ENCODE measurements at regions not wholly inside any gene's neighbourhood (a gene's known extent, or its start where the extent isn't known, plus 50 kb on each side); places are given as distances from the start of the nearest gene placed in this dataset.
"Not testable (repeated sequence)": the region's sequence is repeated elsewhere in the genome, so short reads cannot be mapped to it uniquely, and the experiment has no call there.

GRCh38 chr3:18087988-18088387 lies 337.2 kb downstream of the SATB1 start:
- Mint-ChIP-seq H3K27me3 (peaks cover 22% of the 10 kb centered on the region), H3K4me1 (peaks cover 10% of the 10 kb centered on the region), H3K4me3 (no peak overlapping the region), H3K36me3 (ENCODE audit: low read depth) (no peaks in the 10 kb centered on the region), H3K27ac (no peak overlapping the region)
- DNase-seq: no peak
- no peaks in the 10 kb centered on the region for H3K9me3 ChIP-seq (ENCODE audit: control insufficient read depth, low read length, poor library complexity, severe bottlenecking)
- ATAC-seq: no peak

- H3K4me1 Mint-ChIP-seq: peaks cover 10% of the 10 kb centered on the region
- no peak overlapping the region for H3K4me3 Mint-ChIP-seq
- peaks cover 31% of the 10 kb centered on the region for H3K27me3 Mint-ChIP-seq
These were observed 338.4 kb downstream of the SATB1 start for GRCh38 chr3:18086760-18087159.

GRCh38 chr3:18086078-18086477 lies 339.1 kb downstream of the SATB1 start:
- H3K9me3 ChIP-seq (ENCODE audit: control insufficient read depth, low read length, poor library complexity, severe bottlenecking): no peaks in the 10 kb centered on the region
- no peak for DNase-seq
- no peak overlapping the region for H3K4me3 Mint-ChIP-seq
- no peak overlapping the region for H3K27ac Mint-ChIP-seq
- no peak for ATAC-seq
- H3K27me3 Mint-ChIP-seq: peaks cover 38% of the 10 kb centered on the region
- no peaks in the 10 kb centered on the region for H3K36me3 Mint-ChIP-seq (ENCODE audit: low read depth)
- H3K4me1 Mint-ChIP-seq: peaks cover 10% of the 10 kb centered on the region

More at GRCh38 chr3:18086760-18087159, 338.4 kb downstream of the SATB1 start:
- Mint-ChIP-seq H3K27ac (no peak overlapping the region), H3K36me3 (ENCODE audit: low read depth) (no peaks in the 10 kb centered on the region)
- ATAC-seq (no peak), DNase-seq (no peak)
- no peaks in the 10 kb centered on the region for H3K9me3 ChIP-seq (ENCODE audit: control insufficient read depth, low read length, poor library complexity, severe bottlenecking)

- Mint-ChIP-seq H3K4me1 (peaks cover 10% of the 10 kb centered on the region), H3K4me3 (no peak overlapping the region), H3K27ac (no peak overlapping the region), H3K27me3 (peaks cover 39% of the 10 kb centered on the region), H3K36me3 (ENCODE audit: low read depth) (no peaks in the 10 kb centered on the region)
- H3K9me3 ChIP-seq (ENCODE audit: control insufficient read depth, low read length, poor library complexity, severe bottlenecking): no peaks in the 10 kb centered on the region
- ATAC-seq (no peak), DNase-seq (no peak)
These were observed 339.7 kb downstream of the SATB1 start for GRCh38 chr3:18085429-18085828.

- Mint-ChIP-seq H3K27me3 (peaks cover 52% of the 10 kb centered on the region), H3K4me1 (peaks cover 13% of the 10 kb centered on the region)
- not testable (repeated sequence) for DNase-seq; H3K9me3 ChIP-seq (ENCODE audit: control insufficient read depth, low read length, poor library complexity, severe bottlenecking); ATAC-seq; H3K27ac Mint-ChIP-seq; H3K4me3 Mint-ChIP-seq; H3K36me3 Mint-ChIP-seq (ENCODE audit: low read depth)
These were observed 340.8 kb upstream of the TBC1D5 start for GRCh38 chr3:18083273-18083590.

- DNase-seq (no peak), ATAC-seq (no peak)
- Mint-ChIP-seq H3K4me1 (peaks cover 9% of the 10 kb centered on the region), H3K36me3 (ENCODE audit: low read depth) (no peaks in the 10 kb centered on the region), H3K4me3 (no peak overlapping the region), H3K27ac (no peak overlapping the region), H3K27me3 (peaks cover 57% of the 10 kb centered on the region)
- no peaks in the 10 kb centered on the region for H3K9me3 ChIP-seq (ENCODE audit: control insufficient read depth, low read length, poor library complexity, severe bottlenecking)
These were observed 340.3 kb upstream of the TBC1D5 start for GRCh38 chr3:18082551-18083272.

GRCh38 chr3:18080198-18080689 lies 337.8 kb upstream of the TBC1D5 start:
- H3K9me3 ChIP-seq (ENCODE audit: control insufficient read depth, low read length, poor library complexity, severe bottlenecking): no peaks in the 10 kb centered on the region
- Mint-ChIP-seq H3K4me1 (peaks cover 6% of the 10 kb centered on the region), H3K27ac (no peak overlapping the region), H3K27me3 (peaks cover 60% of the 10 kb centered on the region), H3K36me3 (ENCODE audit: low read depth) (no peaks in the 10 kb centered on the region), H3K4me3 (no peak overlapping the region)
- DNase-seq (no peak), ATAC-seq (no peak)

GRCh38 chr3:18079739-18080138 lies 337.3 kb upstream of the TBC1D5 start:
- no peaks in the 10 kb centered on the region for H3K9me3 ChIP-seq (ENCODE audit: control insufficient read depth, low read length, poor library complexity, severe bottlenecking)
- Mint-ChIP-seq H3K4me1 (peaks cover 5% of the 10 kb centered on the region), H3K27me3 (peaks cover 55% of the 10 kb centered on the region), H3K36me3 (ENCODE audit: low read depth) (no peaks in the 10 kb centered on the region), H3K4me3 (no peak overlapping the region), H3K27ac (no peak overlapping the region)
- no peak for DNase-seq
- ATAC-seq: no peak

- H3K4me3 Mint-ChIP-seq: no peak overlapping the region
- no peak for ATAC-seq
- H3K9me3 ChIP-seq (ENCODE audit: control insufficient read depth, low read length, poor library complexity, severe bottlenecking): no peaks in the 10 kb centered on the region
- H3K36me3 Mint-ChIP-seq (ENCODE audit: low read depth): no peaks in the 10 kb centered on the region
- peaks cover 52% of the 10 kb centered on the region for H3K27me3 Mint-ChIP-seq
- no peak overlapping the region for H3K27ac Mint-ChIP-seq
- no peak for DNase-seq
- H3K4me1 Mint-ChIP-seq: peaks cover 5% of the 10 kb centered on the region
These were observed 336.6 kb upstream of the TBC1D5 start for GRCh38 chr3:18079062-18079461.

- Mint-ChIP-seq H3K27ac (no peak overlapping the region), H3K27me3 (peaks cover 47% of the 10 kb centered on the region), H3K4me3 (no peak overlapping the region), H3K4me1 (peaks cover 5% of the 10 kb centered on the region), H3K36me3 (ENCODE audit: low read depth) (no peaks in the 10 kb centered on the region)
- no peak for DNase-seq
- no peak for ATAC-seq
- H3K9me3 ChIP-seq (ENCODE audit: control insufficient read depth, low read length, poor library complexity, severe bottlenecking): no peaks in the 10 kb centered on the region
These were observed 334.9 kb upstream of the TBC1D5 start for GRCh38 chr3:18077128-18077840.

GRCh38 chr3:18076301-18076700 lies 333.9 kb upstream of the TBC1D5 start:
- peaks cover 38% of the 10 kb centered on the region for H3K27me3 Mint-ChIP-seq
- H3K4me3 Mint-ChIP-seq: no peak overlapping the region
- no peak overlapping the region for H3K27ac Mint-ChIP-seq
- ATAC-seq (no peak), DNase-seq (no peak)
- H3K4me1 Mint-ChIP-seq: peaks cover 5% of the 10 kb centered on the region
- no peaks in the 10 kb centered on the region for H3K36me3 Mint-ChIP-seq (ENCODE audit: low read depth)
- H3K9me3 ChIP-seq (ENCODE audit: control insufficient read depth, low read length, poor library complexity, severe bottlenecking): no peaks in the 10 kb centered on the region

- no peaks in the 10 kb centered on the region for H3K36me3 Mint-ChIP-seq (ENCODE audit: low read depth)
- H3K9me3 ChIP-seq (ENCODE audit: control insufficient read depth, low read length, poor library complexity, severe bottlenecking): no peaks in the 10 kb centered on the region
- H3K4me3 Mint-ChIP-seq: no peak overlapping the region
- ATAC-seq: no peak
- DNase-seq: no peak
- no peak overlapping the region for H3K27ac Mint-ChIP-seq
- H3K27me3 Mint-ChIP-seq: peaks cover 34% of the 10 kb centered on the region
- H3K4me1 Mint-ChIP-seq: peaks cover 5% of the 10 kb centered on the region
These were observed 333.4 kb upstream of the TBC1D5 start for GRCh38 chr3:18075799-18076198.

GRCh38 chr3:18071833-18072232 lies 329.4 kb upstream of the TBC1D5 start:
- H3K27me3 Mint-ChIP-seq: peaks cover 14% of the 10 kb centered on the region
- DNase-seq (no peak), ATAC-seq (no peak)
- no peaks in the 10 kb centered on the region for H3K4me1 Mint-ChIP-seq
- no peak overlapping the region for H3K27ac Mint-ChIP-seq
- no peaks in the 10 kb centered on the region for H3K36me3 Mint-ChIP-seq (ENCODE audit: low read depth)
- no peaks in the 10 kb centered on the region for H3K9me3 ChIP-seq (ENCODE audit: control insufficient read depth, low read length, poor library complexity, severe bottlenecking)
- no peak overlapping the region for H3K4me3 Mint-ChIP-seq

GRCh38 chr3:18070944-18071343 lies 328.5 kb upstream of the TBC1D5 start:
- H3K4me1 Mint-ChIP-seq: no peaks in the 10 kb centered on the region
- no peaks in the 10 kb centered on the region for H3K9me3 ChIP-seq (ENCODE audit: control insufficient read depth, low read length, poor library complexity, severe bottlenecking)
- no peak for DNase-seq
- no peak overlapping the region for H3K4me3 Mint-ChIP-seq
- H3K27ac Mint-ChIP-seq: no peak overlapping the region
- peaks cover 9% of the 10 kb centered on the region for H3K27me3 Mint-ChIP-seq
- H3K36me3 Mint-ChIP-seq (ENCODE audit: low read depth): no peaks in the 10 kb centered on the region
- no peak for ATAC-seq
